Heart left ventricle (tissue), 16 donors: ENCODE measurements at regions not wholly inside any gene's neighbourhood (a gene's known extent, or its start where the extent isn't known, plus 50 kb on each side); places are given as distances from the start of the nearest gene placed in this dataset.
"Not testable (repeated sequence)": the region's sequence is repeated elsewhere in the genome, so short reads cannot be mapped to it uniquely, and the experiment has no call there.

Experiments
- ATAC-seq, 4 donors: fragments of 200-7000 bp; cut with Tn5 transposase; one replicate each; pipeline ENCODE4 v1.9.1; 2020 to 2022; ENCODE audit warnings: moderate library complexity in 4 of 4, mild to moderate bottlenecking in 3 of 4, moderate number of reproducible peaks in 1 of 4
- DNase-seq, 5 donors: peaks; one replicate each; pipeline ENCODE4 v3.0.0-alpha.2; 2020
- H3K27ac ChIP-seq, 12 donors: fragments of 200-600 bp; sonication (generic) in 4 of 12; one replicate each; pipeline versions ENCODE4 v1.5.0 to v1.8.0; 2016 to 2022; ENCODE audit warnings: mild to moderate bottlenecking in 2 of 12
- H3K27me3 ChIP-seq, 9 donors: fragments of 200-600 bp; sonication (generic) in 2 of 9; one replicate each; pipeline versions ENCODE4 v1.5.1 to v1.8.0; 2016 to 2022; ENCODE audit warnings: mild to moderate bottlenecking in 3 of 9
- H3K36me3 ChIP-seq, 9 donors: fragments of 200-600 bp; sonication (generic) in 2 of 9; one replicate each; pipeline versions ENCODE4 v1.5.0 to v1.8.0; 2018 to 2022; ENCODE audit warnings: mild to moderate bottlenecking in 2 of 9
- H3K4me1 ChIP-seq, 12 donors: fragments of 200-600 bp; sonication (generic) in 4 of 12; one replicate each; pipeline versions ENCODE4 v1.5.0 to v1.8.0; 2016 to 2022; ENCODE audit warnings: mild to moderate bottlenecking in 3 of 12
- H3K4me3 ChIP-seq, 12 donors: fragments of 200-600 bp; sonication (generic) in 4 of 12; one replicate each; pipeline versions ENCODE4 v1.5.0 to v1.8.0; 2017 to 2022; ENCODE audit warnings: mild to moderate bottlenecking in 9 of 12, moderate library complexity in 4 of 12
- H3K9me3 ChIP-seq, 12 donors: fragments of 200-600 bp; sonication (generic) in 4 of 12; one replicate each; pipeline versions ENCODE4 v1.5.0 to v1.8.0; 2016 to 2022; ENCODE audit warnings: mild to moderate bottlenecking in 1 of 12
- CTCF ChIP-seq, 12 donors: fragments of 200-600 bp; sonication (generic) in 4 of 12; IDR thresholded peaks; one replicate each; pipeline versions ENCODE4 v1.5.0 to v1.8.0; 2018 to 2022; ENCODE audit warnings: antibody characterized with exemption in 12 of 12, mild to moderate bottlenecking in 5 of 12
- POLR2A ChIP-seq, 2 donors: fragments of 450-650 bp; IDR thresholded peaks; one replicate each; pipeline ENCODE4 v1.6.1; 2017; ENCODE audit warnings: antibody characterized with exemption in 2 of 2, mild to moderate bottlenecking in 2 of 2, moderate library complexity in 2 of 2
- WGBS, 4 donors: extraction: QIAGEN DNeasy Blood & Tissue Kit in 2 of 4; methylation state at CpG; one replicate each; pipeline versions ENCODE4 v1.1.5 to v1.1.7; 2013 to 2018; 5-methylcytosine and 5-hydroxymethylcytosine counted together
- intact Hi-C, 10 donors: fragments of 100-400 bp; cut with DNase I; formaldehyde crosslinking; loops; one replicate each; pipeline versions ENCODE4 v1.11.1 to v1.14.2; 2022
- donor health status: ischemic (EF 13 %, LVEDD 7.1; RV severe dilation, severe dysfunction).
- donor health status: healthy with polysubstance abuse.
- donor health status: DM: no; HTN: yes; CAD: no.
- donor health status: DM: no; HTN: no; CAD: no.
- donor health status: ischemic (EF 25% LVEDD 6.9; RV normal size, moderate dysfunction).
- donor health status: ischemic (EF 25% LVEDD 5.7; RV mildly dilated, moderate dysfunction).
- donor health status: healthy.
- donor health status: DM: yes; HTN: yes; CAD: no.
- donor health status: ischemic (EF 35%, LVEDD 5.7; RV mildly dilated, moderate dysfunction).
- donor health status: nonischemic (EF 11% LVEDD 7.7; RV severe dilation, severe dysfunction).
- donor health status: DM: yes; HTN: yes; CAD: no.
- donor health status: PGD.
- donor health status: ischemic (EF 29% LVEDD 5.4; RV normal size, mild dysfunction).
- donor health status: nonischemic (EF 23%, LVEDD 6.1; RV moderate dilation, normal function).

- Histone ChIP-seq H3K36me3 (no peaks in the 10 kb centered on the region), H3K9me3 (peaks cover 0 to 4% (median 0%) of the 10 kb centered on the region in 12 donors), H3K4me3 (no peak overlapping the region), H3K27ac (no peak overlapping the region), H3K4me1 (no peaks in the 10 kb centered on the region), H3K27me3 (no peaks in the 10 kb centered on the region)
- DNase-seq (peak in 1 of 5 donors; percentile 48), ATAC-seq (no peak)
- WGBS, 4 donors, result 82 to 87% (median 82%) methylated on average over 9 to 11 of the region's 11 CpGs
- TF ChIP-seq CTCF (IDR thresholded peaks at IDR 0.05) (no peak), POLR2A (IDR thresholded peaks at IDR 0.05) (no peak)
- intact Hi-C loops, result no loop called here
These were observed 772.0 kb upstream of the FAM174A start for GRCh38 chr5:99763021-99763774.

DNA sequence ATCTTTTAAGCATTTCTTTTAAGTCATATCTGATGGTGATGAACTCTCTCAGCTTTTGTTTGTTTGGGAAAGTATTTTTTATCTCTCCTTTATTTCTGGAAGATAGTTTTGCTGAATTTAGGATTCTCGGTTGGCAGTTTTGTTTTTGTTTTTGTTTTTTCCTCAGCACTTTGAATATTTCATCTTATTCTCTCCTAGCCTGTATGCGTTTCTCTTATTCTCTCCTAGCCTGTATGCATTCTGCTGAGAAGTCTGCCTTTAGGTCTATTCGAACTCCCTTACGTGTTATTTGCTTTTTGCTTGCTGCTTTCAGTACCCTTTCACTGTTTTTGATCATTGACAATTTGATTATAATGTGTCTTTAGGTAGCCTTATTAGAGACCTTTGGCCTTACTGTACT lies 787.8 kb upstream of the FAM174A start:
- intact Hi-C loops, result no loop called here

DNA sequence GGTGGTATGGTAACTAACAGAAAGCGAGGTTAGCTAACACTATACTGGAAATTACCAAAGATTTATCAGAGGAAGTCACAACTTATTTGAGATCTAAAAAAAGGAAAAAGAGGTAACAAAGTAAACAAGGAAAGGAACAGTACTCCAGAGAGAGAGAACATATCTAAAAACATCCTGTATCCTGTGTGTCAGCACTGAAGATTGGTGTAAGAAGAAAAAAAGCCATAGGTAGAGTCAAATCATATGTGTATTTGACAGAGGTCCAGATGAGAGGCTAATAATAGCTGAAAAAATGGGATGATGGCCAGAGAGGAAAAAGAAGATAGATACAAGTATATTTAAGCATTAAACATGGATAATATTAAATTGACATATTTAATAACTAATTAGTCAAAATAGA lies 802.0 kb upstream of the FAM174A start:
- H3K4me1 ChIP-seq, H3K27ac ChIP-seq, H3K36me3 ChIP-seq, ATAC-seq, DNase-seq, H3K9me3 ChIP-seq, H3K27me3 ChIP-seq, intact Hi-C loops, H3K4me3 ChIP-seq: not testable (repeated sequence)
- 69 to 81% (median 75%) methylated on average over 1 of the region's 1 CpG for WGBS, 4 donors

More for the DNA sequence above, 787.8 kb upstream of the FAM174A start:
- DNase-seq, result no peak
- H3K27ac ChIP-seq, result no peak overlapping the region
- H3K9me3 ChIP-seq, result peaks cover 0 to 20% (median 1%) of the 10 kb centered on the region in 12 donors
- no peak for ATAC-seq
- 93 to 94% (median 94%) methylated on average over 4 of the region's 4 CpGs for WGBS, 4 donors
- no peak for TF ChIP-seq CTCF (IDR thresholded peaks at IDR 0.05)
- TF ChIP-seq POLR2A (IDR thresholded peaks at IDR 0.05), result no peak
- H3K27me3 ChIP-seq, result no peaks in the 10 kb centered on the region
- H3K4me1 ChIP-seq, result no peaks in the 10 kb centered on the region
- H3K4me3 ChIP-seq, result no peak overlapping the region
- H3K36me3 ChIP-seq, result no peaks in the 10 kb centered on the region

DNA sequence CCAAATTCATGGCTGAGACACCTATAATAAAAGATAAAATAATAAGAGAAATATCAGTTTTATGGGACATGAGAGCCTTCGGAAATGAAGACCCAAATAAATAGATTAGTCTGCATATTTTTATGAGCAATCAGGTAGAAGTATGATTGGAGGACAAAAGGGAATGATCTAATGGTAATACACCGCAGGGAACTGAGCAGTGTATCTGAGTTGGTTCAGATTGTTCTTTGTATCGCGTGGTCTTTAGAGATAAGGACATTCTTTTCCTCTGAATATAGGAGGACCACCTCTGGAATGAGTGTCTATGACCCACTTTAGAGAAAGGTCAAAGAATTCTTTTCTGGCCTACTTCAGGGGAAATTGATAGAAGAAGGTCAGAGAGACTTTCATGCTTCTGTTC lies 801.8 kb upstream of the CHD1 start:
- H3K4me3 ChIP-seq, H3K27ac ChIP-seq, ATAC-seq, DNase-seq, H3K27me3 ChIP-seq, intact Hi-C loops, H3K36me3 ChIP-seq, H3K9me3 ChIP-seq, H3K4me1 ChIP-seq: not testable (repeated sequence)
- WGBS, 4 donors, result 26 to 37% (median 33%) methylated on average over 4 of the region's 4 CpGs

DNA sequence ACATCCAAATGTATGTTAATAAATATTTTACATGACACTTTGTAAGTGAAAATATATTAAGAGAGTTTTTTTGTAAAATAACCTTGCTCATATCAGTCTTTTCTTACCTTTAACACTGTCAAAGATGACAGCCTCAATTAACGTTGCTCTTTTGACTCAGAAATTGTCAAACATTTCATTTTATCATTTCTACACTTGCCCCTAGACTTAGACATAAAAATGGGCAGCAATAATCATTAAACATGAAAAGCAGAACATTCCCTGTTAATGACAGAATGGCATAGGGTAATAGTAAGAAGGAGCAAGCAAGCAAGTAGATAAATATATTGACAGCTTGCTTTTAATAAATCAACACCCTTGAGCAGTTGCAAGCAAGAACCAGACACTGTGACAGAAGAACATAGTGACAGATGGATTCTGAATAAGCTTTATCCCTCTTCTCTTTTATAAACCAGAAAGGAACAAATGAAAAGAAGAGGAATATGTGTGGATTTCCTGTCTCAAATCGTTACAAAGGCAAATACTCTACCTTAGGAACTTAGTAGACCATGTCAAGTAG lies 796.0 kb upstream of the CHD1 start:
- Histone ChIP-seq H3K36me3 (no peaks in the 10 kb centered on the region), H3K27me3 (no peaks in the 10 kb centered on the region), H3K4me1 (no peaks in the 10 kb centered on the region), H3K27ac (no peak overlapping the region), H3K4me3 (no peak overlapping the region), H3K9me3 (peaks cover 0 to 3% (median 0%) of the 10 kb centered on the region in 12 donors)
- ATAC-seq, result no peak
- no peak for TF ChIP-seq CTCF (IDR thresholded peaks at IDR 0.05)
- TF ChIP-seq POLR2A (IDR thresholded peaks at IDR 0.05), result no peak
- WGBS, 4 donors, result 28 to 38% (median 33%) methylated on average over 2 of the region's 2 CpGs
- intact Hi-C loops, result no loop called here
- DNase-seq, result no peak
